Thoracic aorta (tissue), 2 donors: ENCODE measurements at regions not wholly inside any gene's neighbourhood (a gene's known extent, or its start where the extent isn't known, plus 50 kb on each side); places are given as distances from the start of the nearest gene placed in this dataset.

ENCODE experiments used
- ATAC-seq: fragments of 150-250 bp; one replicate; pipeline ENCODE4 v1.8.0; 2017; ENCODE audit warnings: low read depth; ENCODE audit not compliant: insufficient number of reproducible peaks, low FRiP score
- DNase-seq: peaks from one replicate; pipeline ENCODE4 v3.0.0-alpha.2; 2020; ENCODE audit warnings: low spot score
- H3K27ac ChIP-seq, 2 donors: fragments of 200-600 bp; sonication (generic); 1 replicate in 1 of 2; 2 replicates in 1 of 2; pipeline ENCODE4 v1.5.1; 2016; ENCODE audit warnings: mild to moderate bottlenecking in 2 of 2, moderate library complexity in 2 of 2
- H3K27me3 ChIP-seq: fragments of 200-600 bp; sonication (generic); replicated peaks from 2 replicates; pipeline ENCODE4 v1.6.0; 2016; ENCODE audit warnings: mild to moderate bottlenecking; ENCODE audit not compliant: insufficient read depth
- H3K36me3 ChIP-seq: fragments of 200-600 bp; sonication (generic); one replicate; pipeline ENCODE4 v1.5.1; 2016
- H3K4me1 ChIP-seq, 2 donors: fragments of 200-600 bp; sonication (generic); 1 replicate in 1 of 2; 2 replicates in 1 of 2; pipeline versions ENCODE4 v1.5.1 to v1.6.0; 2016; ENCODE audit warnings: low read depth in 2 of 2, mild to moderate bottlenecking in 1 of 2; ENCODE audit not compliant: control insufficient read depth in 1 of 2
- H3K4me3 ChIP-seq: fragments of 200-600 bp; sonication (generic); 2 replicates; pipeline ENCODE4 v1.5.1; 2016; ENCODE audit warnings: mild to moderate bottlenecking
- H3K9me3 ChIP-seq: fragments of 200-600 bp; sonication (generic); 2 replicates; pipeline ENCODE4 v1.5.1; 2016
- CTCF ChIP-seq: fragments of 200-600 bp; sonication (generic); IDR thresholded peaks from one replicate; pipeline ENCODE4 v1.5.1; 2019; ENCODE audit warnings: antibody characterized with exemption

- Histone ChIP-seq H3K27ac (no peak overlapping the region), H3K36me3 (no peaks in the 10 kb centered on the region), H3K27me3 (no peaks in the 10 kb centered on the region), H3K4me3 (no peak overlapping the region), H3K9me3 (no peaks in the 10 kb centered on the region), H3K4me1 (peaks cover under 1 to 13% of the 10 kb centered on the region in 2 donors)
- DNase-seq: no peak
- TF ChIP-seq CTCF: no peak
- no peak for ATAC-seq
Measured at GRCh38 chr2:120503793-120504571, 158.0 kb downstream of the INHBB start.

DNA sequence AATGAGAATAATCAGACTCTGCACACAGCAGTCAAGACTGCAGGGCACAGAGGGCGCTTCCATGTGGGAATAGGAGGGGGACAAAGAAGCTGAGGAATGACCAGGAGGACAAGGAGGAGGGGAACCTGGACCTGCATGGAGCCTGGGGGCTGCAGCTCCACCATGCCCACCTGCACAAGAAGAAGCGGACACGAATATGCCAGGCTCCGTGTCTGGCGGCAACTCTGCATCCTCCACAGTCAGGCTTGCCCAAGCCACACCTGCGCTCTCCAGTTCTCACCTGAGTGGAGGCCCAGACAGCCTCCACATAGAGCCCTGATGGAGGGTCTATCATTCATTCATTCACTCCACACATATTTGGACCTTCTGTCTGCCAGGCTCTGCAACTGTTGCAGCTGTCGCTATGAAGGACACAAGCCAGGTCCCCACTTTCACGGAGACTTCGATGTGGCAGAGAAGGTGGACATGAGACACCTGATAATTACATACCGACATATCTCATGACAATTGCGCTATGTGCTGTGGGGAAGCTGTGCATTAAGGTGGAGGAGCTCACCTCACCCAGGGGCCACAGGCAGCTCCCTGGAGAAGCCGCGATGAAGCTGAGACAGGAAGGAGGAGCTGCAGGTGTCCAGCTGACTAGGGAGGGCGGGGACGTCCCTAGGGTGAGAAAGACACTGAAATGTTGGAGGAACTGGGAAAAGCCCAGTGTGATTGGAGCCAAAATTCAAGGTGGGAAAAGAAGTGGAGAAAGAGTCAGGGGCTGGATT lies 159.2 kb downstream of the INHBB start:
- Histone ChIP-seq H3K27ac (no peak overlapping the region), H3K4me1 (peaks cover 4 to 19% of the 10 kb centered on the region in 2 donors), H3K9me3 (no peaks in the 10 kb centered on the region), H3K36me3 (no peaks in the 10 kb centered on the region), H3K27me3 (no peaks in the 10 kb centered on the region), H3K4me3 (no peak overlapping the region)
- DNase-seq (no peak), ATAC-seq (no peak)
- TF ChIP-seq CTCF: no peak

DNA sequence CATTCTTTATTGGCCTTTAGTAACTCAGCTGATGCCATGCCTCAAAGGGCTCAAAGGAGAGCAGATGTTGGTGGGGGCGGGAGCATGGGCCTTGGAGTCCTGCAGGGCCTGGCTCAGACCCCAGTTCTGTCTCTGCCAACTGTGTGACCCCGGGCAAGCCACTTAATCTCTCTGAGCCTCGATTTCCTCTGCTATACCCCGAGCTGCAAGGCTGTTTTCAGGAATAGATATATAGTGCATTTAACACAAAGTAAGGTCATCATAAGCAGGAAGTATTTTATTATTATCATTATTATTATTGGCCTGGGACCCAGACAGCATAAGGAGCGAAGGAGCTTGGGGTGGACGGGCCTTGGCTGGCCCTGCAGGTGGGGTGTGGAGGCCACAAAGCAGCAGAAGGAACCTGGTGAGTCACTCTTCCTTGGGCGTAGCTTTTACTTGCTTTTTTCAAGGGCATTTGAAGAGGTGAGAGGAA lies 162.7 kb downstream of the INHBB start:
- H3K4me3 ChIP-seq: no peak overlapping the region
- H3K36me3 ChIP-seq: no peaks in the 10 kb centered on the region
- no peak for DNase-seq
- peaks cover 4 to 19% of the 10 kb centered on the region in 2 donors for H3K4me1 ChIP-seq
- H3K27ac ChIP-seq: no peak overlapping the region
- no peaks in the 10 kb centered on the region for H3K27me3 ChIP-seq
- ATAC-seq: no peak
- no peaks in the 10 kb centered on the region for H3K9me3 ChIP-seq
- TF ChIP-seq CTCF: no peak

- Histone ChIP-seq H3K27me3 (no peaks in the 10 kb centered on the region), H3K27ac (no peak overlapping the region), H3K4me3 (no peak overlapping the region), H3K36me3 (no peaks in the 10 kb centered on the region), H3K9me3 (no peaks in the 10 kb centered on the region), H3K4me1 (peaks cover 4 to 19% of the 10 kb centered on the region in 2 donors)
- no peak for TF ChIP-seq CTCF
- no peak for ATAC-seq
- DNase-seq: no peak
Measured at GRCh38 chr2:120509213-120509815, 163.4 kb downstream of the INHBB start.
